ENCODE measurements at regions not wholly inside any gene's neighbourhood (a gene's known extent, or its start where the extent isn't known, plus 50 kb on each side); places are given as distances from the start of the nearest gene placed in this dataset.

GRCh38 chr11:116250155-116250554 is 522.6 kb downstream of the BUD13 start:
- no peak for TF ChIP-seq POLR2A (IDR thresholded peaks at IDR 0.05)
- TF ChIP-seq CTCF (IDR thresholded peaks at IDR 0.05), result no peak
- no peak for TF ChIP-seq POLR2AphosphoS5 (IDR thresholded peaks at IDR 0.05)
- no peak for TF ChIP-seq EP300 (IDR thresholded peaks at IDR 0.05)
